C4-2B (cell line): ENCODE measurements at regions not wholly inside any gene's neighbourhood (a gene's known extent, or its start where the extent isn't known, plus 50 kb on each side); places are given as distances from the start of the nearest gene placed in this dataset.

Experiments
- H3K27ac ChIP-seq: fragments of 450-650 bp; 2 replicates; pipeline ENCODE4 v1.5.1; 2017
- CTCF ChIP-seq: fragments of 450-650 bp; conservative IDR thresholded peaks from 2 replicates; pipeline ENCODE4 v1.5.1; 2017; ENCODE audit warnings: mild to moderate bottlenecking
- ZFX ChIP-seq: fragments of 450-650 bp; IDR thresholded peaks from 2 replicates; pipeline ENCODE4 v1.6.1; 2017

- no peak for TF ChIP-seq ZFX
- no peak for TF ChIP-seq CTCF
- no peak overlapping the region for H3K27ac ChIP-seq
Measured at GRCh38 chrX:129025376-129025775, 497.9 kb downstream of the SMARCA1 start.

DNA sequence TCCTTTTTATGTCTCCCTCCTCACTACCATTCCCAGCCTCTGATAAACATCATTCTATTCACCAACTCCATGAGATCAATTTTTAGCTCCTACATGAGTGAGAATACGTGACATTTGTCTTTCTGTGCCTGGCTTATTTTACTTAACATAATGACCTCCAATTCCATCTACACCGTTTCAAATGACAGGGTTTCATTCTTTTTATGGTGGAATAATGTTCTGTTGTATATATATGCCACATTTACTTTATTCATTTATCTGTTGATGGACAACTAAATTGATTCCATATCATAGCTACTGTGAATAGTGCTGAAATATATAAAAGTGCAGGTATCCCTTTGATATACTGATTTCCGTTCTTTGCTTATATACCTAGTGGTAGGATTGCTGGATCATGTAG, 503.9 kb downstream of the SMARCA1 start:
- TF ChIP-seq CTCF (no peak), ZFX (no peak)
- H3K27ac ChIP-seq, result no peak overlapping the region

GRCh38 chrX:129015381-129015780, 507.9 kb downstream of the SMARCA1 start:
- no peak overlapping the region for H3K27ac ChIP-seq
- TF ChIP-seq CTCF (no peak), ZFX (no peak)

- TF ChIP-seq CTCF (no peak), ZFX (no peak)
- H3K27ac ChIP-seq, result no peak overlapping the region
Measured at GRCh38 chrX:129013574-129013973, 509.7 kb downstream of the SMARCA1 start.

DNA sequence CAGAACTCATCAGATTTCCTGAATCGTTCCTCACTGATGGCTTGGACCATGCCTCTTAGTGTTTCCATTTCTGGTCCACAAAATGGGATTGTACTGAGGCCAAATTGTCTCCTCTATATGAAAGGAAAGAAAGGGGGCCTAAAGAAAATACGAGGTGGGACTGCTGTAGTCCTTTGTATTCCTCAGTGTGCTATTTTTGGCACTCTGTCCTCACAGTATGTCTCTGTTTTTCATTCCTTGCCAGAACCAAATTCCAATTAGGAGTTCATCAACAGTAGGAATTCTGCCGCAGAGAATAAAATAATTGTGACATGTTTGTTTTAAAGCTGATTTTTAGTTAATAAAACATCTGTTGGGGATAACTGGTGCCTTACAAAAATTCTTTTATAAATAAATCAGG, 515.7 kb downstream of the SMARCA1 start:
- no peak overlapping the region for H3K27ac ChIP-seq
- TF ChIP-seq CTCF (no peak), ZFX (no peak)

GRCh38 chrX:129006491-129006890, 516.8 kb downstream of the SMARCA1 start:
- TF ChIP-seq CTCF (no peak), ZFX (no peak)
- H3K27ac ChIP-seq, result no peak overlapping the region

DNA sequence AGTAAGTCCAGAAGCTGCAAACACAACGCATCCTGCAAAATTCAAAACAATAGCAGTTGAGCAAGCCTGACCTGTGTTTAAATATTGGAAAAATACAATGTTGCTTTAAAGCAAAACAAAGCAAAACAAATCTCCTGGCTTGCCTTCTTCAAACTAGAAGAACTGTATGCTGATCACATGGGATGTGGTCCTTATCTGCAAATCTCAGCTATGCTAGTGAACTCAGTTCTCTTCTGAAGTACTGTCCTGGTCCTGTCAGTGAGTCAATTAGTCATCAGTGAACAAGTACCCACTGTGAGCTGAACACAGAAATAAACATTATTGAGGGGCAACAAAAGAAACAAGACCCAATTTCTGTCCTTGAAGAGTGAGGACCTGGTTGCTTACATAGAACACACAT, 522.5 kb downstream of the SMARCA1 start:
- H3K27ac ChIP-seq, result no peak overlapping the region
- TF ChIP-seq CTCF, result no peak
- no peak for TF ChIP-seq ZFX
